ENCODE measurements at regions not wholly inside any gene's neighbourhood (a gene's known extent, or its start where the extent isn't known, plus 50 kb on each side); places are given as distances from the start of the nearest gene placed in this dataset.

GRCh38 chr9:82673201-82673600 lies 389.7 kb downstream of the RASEF start:
- intact Hi-C loops (cut with micrococcal nuclease) = no loop called here
- POLR2A ChIA-PET = no interaction called here
- H3K27ac ChIP-seq (ENCODE audit: extremely low read depth, low read depth, low read length) = no peak overlapping the region

More at GRCh38 chr9:82673201-82673600, 389.7 kb downstream of the RASEF start:
- no peaks in the 10 kb centered on the region for H3K36me3 ChIP-seq (ENCODE audit: control insufficient read depth, insufficient read depth, low read length)
- H2AFZ ChIP-seq (ENCODE audit: low read depth, low read length) = no peak overlapping the region
- no peak for DNase-seq (ENCODE audit: extremely low read depth in 1 of 4, low spot score in 3 of 4)
- in situ Hi-C loops (cut with MboI) = no loop called here
- no TSS peak for BruUV-seq (replicated peaks)
- H3K27me3 ChIP-seq (ENCODE audit: control insufficient read depth in 2 of 2, insufficient read depth in 2 of 2, low read length in 2 of 2) = no peaks in the 10 kb centered on the region
- 11% methylated on average over 1 of the region's 1 CpG for WGBS (ENCODE audit: insufficient coverage, low coverage, missing lambda C conversion rate)
- no peak overlapping the region for H3K9ac ChIP-seq (ENCODE audit: insufficient read depth in 1 of 2, low read depth in 2 of 2, low read length in 2 of 2)
- H3K4me2 ChIP-seq (ENCODE audit: insufficient read depth, low read length) = no peak overlapping the region
- H3K79me2 ChIP-seq (ENCODE audit: control insufficient read depth, insufficient read depth, low read length) = no peaks in the 10 kb centered on the region
- no peak overlapping the region for H3K4me3 ChIP-seq
- H3K9me3 ChIP-seq (replicated peaks; ENCODE audit: control insufficient read depth, insufficient read depth, low read depth, low read length) = no peaks in the 10 kb centered on the region
- CTCF ChIA-PET (ENCODE audit: low intra/inter-chr PET ratio) = no interaction called here
- no peak for ATAC-seq
- no peaks in the 10 kb centered on the region for H3K9me1 ChIP-seq (ENCODE audit: control insufficient read depth, insufficient read depth, low read length)
- TF ChIP-seq TOE1 (IDR thresholded peaks at IDR 0.05; ENCODE audit: borderline replicate concordance) (no peak), TOE1 (CRISPR knock-in tag; IDR thresholded peaks at IDR 0.05; ENCODE audit: borderline replicate concordance, low read depth) (no peak), ZSCAN29 (IDR thresholded peaks at IDR 0.05) (no peak), TAF1 (IDR thresholded peaks at IDR 0.05; ENCODE audit: control insufficient read depth, extremely low read depth, insufficient read depth, low read length, severe bottlenecking) (no peak), PYGO2 (tag; IDR thresholded peaks at IDR 0.05) (no peak), HMG20B (CRISPR knock-in tag; IDR thresholded peaks at IDR 0.05) (no peak), KLF16 (IDR thresholded peaks at IDR 0.05) (no peak), AFF1 (IDR thresholded peaks at IDR 0.05; ENCODE audit: low read depth in 1 of 2, partially characterized antibody in 2 of 2) (no peak), PHB2 (IDR thresholded peaks at IDR 0.05; ENCODE audit: low read depth) (no peak), DLX4 (CRISPR knock-in tag; IDR thresholded peaks at IDR 0.05) (no peak), MBD2 (IDR thresholded peaks at IDR 0.05; ENCODE audit: borderline replicate concordance, low read depth) (no peak), SLC30A9 (CRISPR knock-in tag; IDR thresholded peaks at IDR 0.05) (no peak), PHB (CRISPR knock-in tag; IDR thresholded peaks at IDR 0.05) (no peak), EZH2 (IDR thresholded peaks at IDR 0.05; ENCODE audit: borderline replicate concordance, low read depth, low read length) (no peak)
- H3K4me1 ChIP-seq (replicated peaks in 1 of 2; ENCODE audit: control insufficient read depth in 2 of 2, insufficient read depth in 2 of 2, low read length in 2 of 2) = no peaks in the 10 kb centered on the region
- H4K20me1 ChIP-seq (replicated peaks; ENCODE audit: control insufficient read depth, insufficient read depth, low read length) = no peaks in the 10 kb centered on the region
- no peak for FAIRE-seq

Measured in K562 (cell line).